ENCODE measurements at regions not wholly inside any gene's neighbourhood (a gene's known extent, or its start where the extent isn't known, plus 50 kb on each side); places are given as distances from the start of the nearest gene placed in this dataset.
A peak's percentile ranks its signal among the peaks of the same experiment; 100 is the strongest.

DNA sequence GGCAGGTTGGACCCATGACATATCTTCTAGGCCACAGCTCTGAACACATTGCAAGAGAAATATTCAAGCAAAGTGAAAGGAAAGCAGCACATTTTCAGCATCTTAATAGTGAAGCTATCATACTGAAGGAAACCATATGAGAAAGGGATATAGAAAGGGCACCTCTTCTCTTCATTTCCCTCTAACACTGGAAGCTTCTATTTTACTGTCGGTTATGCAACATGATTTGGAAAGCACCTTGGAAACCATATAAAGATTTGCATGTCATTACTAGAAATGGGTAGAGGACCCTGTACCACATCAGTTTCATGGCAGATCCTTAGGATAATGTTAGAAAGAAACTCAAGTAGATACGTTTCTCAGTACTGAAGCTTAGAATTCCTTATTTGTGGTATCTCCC is 70.5 kb upstream of the HMGN3 start:
- DNase-seq (ENCODE audit: low spot score), result no peak

DNA sequence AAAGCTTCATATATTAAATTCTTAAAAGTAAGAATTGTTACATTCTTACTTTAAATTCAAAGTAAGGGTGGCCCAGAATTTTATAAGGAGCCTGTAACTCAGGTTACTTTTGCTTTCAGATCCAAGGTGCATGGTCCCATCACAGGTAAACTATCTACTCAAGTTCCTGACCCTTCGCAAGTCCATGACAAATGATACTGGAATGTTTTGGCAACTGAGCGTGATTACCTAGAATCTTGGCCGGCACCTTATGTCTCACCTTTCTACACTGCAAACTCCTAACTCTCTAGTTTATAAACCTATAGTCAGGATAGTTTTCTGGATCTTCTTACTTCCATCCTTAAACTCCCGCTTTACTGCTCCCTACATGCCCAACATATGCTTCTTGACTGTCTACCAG is 67.9 kb upstream of the HMGN3 start:
- DNase-seq (ENCODE audit: low spot score), result peak; percentile 23

DNA sequence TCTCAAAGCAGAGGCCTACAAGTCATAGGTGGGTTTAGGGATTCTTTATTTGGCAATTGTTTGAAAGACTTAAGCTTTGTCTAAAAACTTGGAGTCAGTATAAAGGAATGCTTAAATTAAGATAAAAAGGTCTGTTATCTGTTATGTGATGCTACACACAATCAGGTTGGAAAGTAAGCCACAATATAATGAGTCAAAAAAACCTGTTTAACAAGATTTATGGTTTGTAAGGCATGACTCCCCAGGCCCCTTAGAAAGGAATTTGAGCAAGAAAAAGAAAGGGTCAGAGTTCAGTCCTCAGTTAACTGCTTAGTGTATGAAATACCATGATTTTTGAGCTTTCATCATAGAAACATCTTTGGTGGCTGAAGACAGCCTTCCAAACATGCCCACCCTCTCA is 66.8 kb upstream of the HMGN3 start:
- no peak for DNase-seq (ENCODE audit: low spot score)

DNA sequence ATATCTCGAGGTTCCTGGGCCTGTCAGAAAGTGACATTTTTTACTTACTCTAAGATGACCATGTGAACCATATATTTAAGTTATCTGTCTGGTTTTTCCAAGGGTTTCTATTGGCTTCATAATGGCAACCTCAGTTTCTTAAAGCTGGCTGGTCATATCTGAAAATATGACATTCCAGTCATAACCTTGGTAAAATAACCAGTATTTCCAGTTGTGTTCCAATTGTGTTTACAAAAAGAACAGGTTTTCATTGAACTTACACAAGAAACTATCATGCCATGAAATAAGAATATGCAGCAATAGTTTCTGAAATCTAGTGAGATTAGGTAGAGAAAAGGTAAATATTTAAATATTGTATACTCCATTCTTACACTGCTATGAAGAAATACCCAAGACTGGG is 61.7 kb upstream of the HMGN3 start:
- DNase-seq (ENCODE audit: low spot score), result no peak
